ENCODE measurements at regions not wholly inside any gene's neighbourhood (a gene's known extent, or its start where the extent isn't known, plus 50 kb on each side); places are given as distances from the start of the nearest gene placed in this dataset.

GRCh38 chr3:87175732-87176131, 51.4 kb upstream of the CHMP2B start:
- DNase-seq, result no peak

GRCh38 chr3:87173776-87174175, 53.3 kb upstream of the CHMP2B start:
- DNase-seq, result no peak

- DNase-seq, result no peak
Measured at GRCh38 chr3:87173071-87173470, 54.0 kb upstream of the CHMP2B start.

- peak; percentile 38 for DNase-seq
Measured at GRCh38 chr3:87167628-87168456, 59.3 kb upstream of the CHMP2B start.

GRCh38 chr3:87164245-87164644, 62.9 kb upstream of the CHMP2B start:
- no peak for DNase-seq

GRCh38 chr3:87161851-87162250, 65.3 kb upstream of the CHMP2B start:
- no peak for DNase-seq

- DNase-seq, result no peak
Measured at GRCh38 chr3:87161417-87161816, 65.7 kb upstream of the CHMP2B start.

GRCh38 chr3:87161013-87161412, 66.1 kb upstream of the CHMP2B start:
- DNase-seq, result no peak

- DNase-seq, result no peak
Measured at GRCh38 chr3:87158823-87159222, 68.3 kb upstream of the CHMP2B start.

- no peak for DNase-seq
Measured at GRCh38 chr3:87148020-87148419, 79.1 kb upstream of the CHMP2B start.

- no peak for DNase-seq
Measured at GRCh38 chr3:87147562-87147961, 79.5 kb upstream of the CHMP2B start.

- DNase-seq, result no peak
Measured at GRCh38 chr3:87145553-87145952, 81.6 kb upstream of the CHMP2B start.

GRCh38 chr3:87136066-87136596, 91.0 kb upstream of the CHMP2B start:
- no peak for DNase-seq

- no peak for DNase-seq
Measured at GRCh38 chr3:87135412-87135811, 91.7 kb upstream of the CHMP2B start.

GRCh38 chr3:87132801-87133200, 94.3 kb upstream of the CHMP2B start:
- no peak for DNase-seq

- no peak for DNase-seq
Measured at GRCh38 chr3:87128006-87128405, 99.1 kb upstream of the CHMP2B start.

GRCh38 chr3:87127281-87127680, 99.8 kb upstream of the CHMP2B start:
- DNase-seq, result no peak

- no peak for DNase-seq
Measured at GRCh38 chr3:87126321-87126720, 100.8 kb upstream of the CHMP2B start.

- DNase-seq, result no peak
Measured at GRCh38 chr3:87125116-87125515, 102.0 kb upstream of the CHMP2B start.

- no peak for DNase-seq
Measured at GRCh38 chr3:87122766-87123165, 104.3 kb upstream of the CHMP2B start.

- no peak for DNase-seq
Measured at GRCh38 chr3:87121856-87122255, 105.3 kb upstream of the CHMP2B start.

- DNase-seq, result no peak
Measured at GRCh38 chr3:87120881-87121280, 106.2 kb upstream of the CHMP2B start.

- no peak for DNase-seq
Measured at GRCh38 chr3:87120236-87120635, 106.9 kb upstream of the CHMP2B start.

- no peak for DNase-seq
Measured at GRCh38 chr3:87109465-87109864, 117.6 kb upstream of the CHMP2B start.

Measured in left kidney (tissue), 1 donor.